GM21717 (cell line): ENCODE measurements at regions not wholly inside any gene's neighbourhood (a gene's known extent, or its start where the extent isn't known, plus 50 kb on each side); places are given as distances from the start of the nearest gene placed in this dataset.
"Not testable (repeated sequence)": the region's sequence is repeated elsewhere in the genome, so short reads cannot be mapped to it uniquely, and the experiment has no call there.

Experiments
- ATAC-seq: cut with Tn5 transposase; IDR thresholded peaks from one replicate; pipeline ENCODE4 v1.9.1; 2021; ENCODE audit warnings: mild to moderate bottlenecking, moderate library complexity; ENCODE audit not compliant: unreplicated experiment

GRCh38 chr4:110364911-110365520 lies 110.9 kb upstream of the ENPEP start:
- no peak for ATAC-seq

- no peak for ATAC-seq
Observed at GRCh38 chr4:110361921-110362320, 114.0 kb upstream of the ENPEP start.

- ATAC-seq: no peak
Observed at GRCh38 chr4:110359076-110359475, 116.9 kb upstream of the ENPEP start.

- no peak for ATAC-seq
Observed at GRCh38 chr4:110357521-110357920, 118.4 kb upstream of the ENPEP start.

- no peak for ATAC-seq
Observed at GRCh38 chr4:110354460-110354859, 121.5 kb upstream of the ENPEP start.

GRCh38 chr4:110352670-110353442 lies 123.1 kb upstream of the ENPEP start:
- no peak for ATAC-seq

GRCh38 chr4:110348711-110349383 lies 127.1 kb upstream of the ENPEP start:
- ATAC-seq: no peak

- no peak for ATAC-seq
Observed at GRCh38 chr4:110347805-110348204, 128.2 kb upstream of the ENPEP start.

- ATAC-seq: no peak
Observed at GRCh38 chr4:110344165-110344564, 131.8 kb upstream of the ENPEP start.

GRCh38 chr4:110343534-110343933 lies 132.4 kb upstream of the ENPEP start:
- ATAC-seq: no peak

- not testable (repeated sequence) for ATAC-seq
Observed at GRCh38 chr4:110341118-110341517, 134.8 kb upstream of the ENPEP start.

- ATAC-seq: no peak
Observed at GRCh38 chr4:110335399-110335798, 137.0 kb upstream of the ELOVL6 start.

- no peak for ATAC-seq
Observed at GRCh38 chr4:110332483-110332882, 134.1 kb upstream of the ELOVL6 start.

GRCh38 chr4:110326426-110326825 lies 128.0 kb upstream of the ELOVL6 start:
- not testable (repeated sequence) for ATAC-seq

- ATAC-seq: peak; percentile 74
Observed at GRCh38 chr4:110310795-110311194, 112.4 kb upstream of the ELOVL6 start.

- ATAC-seq: no peak
Observed at GRCh38 chr4:110309675-110310074, 111.3 kb upstream of the ELOVL6 start.

GRCh38 chr4:110306303-110306702 lies 107.9 kb upstream of the ELOVL6 start:
- ATAC-seq: no peak

- ATAC-seq: no peak
Observed at GRCh38 chr4:110305455-110305854, 107.0 kb upstream of the ELOVL6 start.

- peak; percentile 93 for ATAC-seq
Observed at GRCh38 chr4:110296892-110297291, 98.5 kb upstream of the ELOVL6 start.

- ATAC-seq: no peak
Observed at GRCh38 chr4:110294165-110294564, 95.8 kb upstream of the ELOVL6 start.

GRCh38 chr4:110292994-110293744 lies 94.8 kb upstream of the ELOVL6 start:
- ATAC-seq: no peak
